ENCODE measurements at regions not wholly inside any gene's neighbourhood (a gene's known extent, or its start where the extent isn't known, plus 50 kb on each side); places are given as distances from the start of the nearest gene placed in this dataset.

- 71 to 82% methylated on average over 5 to 6 of the region's 10 CpGs for WGBS, 2 donors
- no peak overlapping the region for H3K27ac ChIP-seq
- peaks cover 0 to 29% (median 0%) of the 10 kb centered on the region in 4 donors for H3K27me3 ChIP-seq
- no peaks in the 10 kb centered on the region for H3K9me3 ChIP-seq
- no peak overlapping the region for H3K4me3 ChIP-seq
- H3K36me3 ChIP-seq = no peaks in the 10 kb centered on the region
- intact Hi-C loops (cut with DNase I) = no loop called here
- no peak for TF ChIP-seq CTCF (IDR thresholded peaks at IDR 0.05)
- TF ChIP-seq POLR2A (IDR thresholded peaks at IDR 0.05) = no peak
- DNase-seq = no peak
- peaks cover 8 to 37% (median 9%) of the 10 kb centered on the region in 3 donors for H3K4me1 ChIP-seq
Observed at GRCh38 chr10:44860811-44861736, 50.1 kb upstream of the TMEM72 start.

Small RNA genes in the stretch of these regions (small RNA-seq; reads per million reads assigned to genes)
- 0 reads per million in 4 donors for gene AL356157.2

All from esophagus squamous epithelium (tissue), 5 donors.